GM18502 (cell line): ENCODE measurements at regions not wholly inside any gene's neighbourhood (a gene's known extent, or its start where the extent isn't known, plus 50 kb on each side); places are given as distances from the start of the nearest gene placed in this dataset.

Experiments used
- ATAC-seq: cut with Tn5 transposase; IDR thresholded peaks from one replicate; pipeline ENCODE4 v1.9.1; 2021; ENCODE audit warnings: mild to moderate bottlenecking; ENCODE audit not compliant: unreplicated experiment, poor library complexity

DNA sequence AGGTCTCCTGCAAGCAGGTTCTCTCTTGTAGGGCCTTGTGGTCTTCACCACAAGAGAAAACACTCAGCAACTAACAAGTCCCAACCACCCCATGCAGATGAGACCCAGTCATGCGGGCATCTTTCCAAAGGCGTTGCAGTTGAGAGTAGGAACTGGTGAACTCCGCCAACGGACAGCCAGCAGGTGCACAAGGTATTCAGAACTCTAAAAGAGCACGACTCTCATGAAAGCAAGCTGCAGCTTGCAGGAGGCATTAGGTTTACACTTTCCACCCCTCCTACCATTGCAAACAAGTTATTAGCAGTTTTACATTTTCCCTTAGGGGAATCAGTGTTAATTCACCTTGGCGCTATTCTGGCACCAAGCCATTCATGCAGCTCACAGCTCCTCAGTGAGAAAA is 173.4 kb upstream of the KIT start:
- ATAC-seq = no peak

DNA sequence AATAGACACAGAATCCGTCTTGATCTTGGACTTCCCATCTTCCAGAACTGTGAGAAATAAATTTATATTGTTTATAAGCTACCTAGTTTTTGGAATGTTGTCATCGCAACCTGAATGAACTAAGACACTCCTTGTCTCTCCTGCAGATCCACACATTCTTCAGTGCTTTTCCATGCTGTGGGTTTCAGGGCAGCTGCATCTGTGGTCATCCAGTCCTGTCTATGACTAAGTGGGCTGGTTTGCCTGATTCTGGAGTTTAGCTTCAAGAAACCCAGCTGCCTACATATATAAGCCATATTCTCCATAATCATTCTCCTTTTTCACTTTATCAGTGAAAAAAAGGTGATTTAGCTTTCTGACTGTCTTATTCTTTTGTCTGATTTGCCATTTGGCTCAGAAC is 170.3 kb upstream of the KIT start:
- ATAC-seq = no peak

- ATAC-seq = no peak
Observed at GRCh38 chr4:54493862-54494261, 163.9 kb upstream of the KIT start.

DNA sequence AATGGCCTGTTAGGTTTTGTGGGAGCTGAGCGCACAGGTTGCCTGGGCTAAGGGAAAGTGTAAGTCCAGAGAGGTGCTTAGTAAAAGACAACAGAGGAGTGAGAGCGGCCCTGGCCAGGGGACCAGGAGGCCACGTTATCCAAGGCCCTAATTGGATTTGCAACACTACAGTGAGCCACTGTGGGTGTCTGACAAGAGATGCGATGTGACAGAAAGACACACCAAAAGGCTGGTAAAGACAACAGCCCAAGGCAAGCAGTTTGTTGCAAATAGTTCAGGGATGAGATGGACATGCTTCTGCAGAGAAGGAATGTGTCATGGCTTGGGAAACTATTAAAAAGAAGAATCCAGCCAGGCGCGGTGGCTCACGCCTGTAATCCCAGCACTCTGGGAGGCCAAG is 162.7 kb upstream of the KIT start:
- no peak for ATAC-seq

DNA sequence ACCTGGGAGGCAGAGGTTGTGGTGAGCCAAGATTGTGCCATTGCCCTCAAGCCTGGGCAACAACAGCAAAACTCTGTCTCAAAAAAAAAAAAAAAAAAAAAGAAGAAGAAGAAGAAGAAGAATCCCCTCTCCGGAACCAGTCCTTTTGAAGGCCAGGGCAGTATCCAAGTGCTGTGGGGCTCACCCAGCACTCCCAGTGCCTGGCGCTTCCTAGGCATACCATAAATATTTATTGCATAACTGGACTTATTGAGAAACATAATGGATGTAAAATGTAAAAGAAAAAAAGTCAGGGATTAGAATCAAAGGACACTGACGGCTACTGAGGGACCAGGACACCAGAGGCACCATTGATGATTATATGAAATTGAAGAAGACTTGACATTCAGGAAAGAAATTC is 162.1 kb upstream of the KIT start:
- ATAC-seq = no peak

DNA sequence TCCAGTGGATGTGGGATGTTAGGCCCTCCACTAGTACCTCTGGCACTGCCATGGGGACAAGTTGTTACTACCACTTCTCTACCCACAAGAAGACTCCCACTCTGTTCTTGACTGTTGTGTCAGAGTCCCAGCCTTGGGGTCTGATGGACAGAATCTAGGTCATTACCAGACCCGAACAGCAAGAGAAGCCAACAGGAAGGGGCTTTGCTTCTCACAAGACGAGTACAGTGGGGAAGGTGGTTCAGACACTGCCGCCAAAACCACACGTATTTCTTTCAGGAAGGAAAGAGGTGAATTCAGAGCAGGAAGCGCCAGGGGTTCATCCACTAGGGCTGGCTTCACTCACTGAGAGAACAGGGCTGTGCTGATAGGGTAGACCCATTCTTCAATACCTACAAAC is 161.3 kb upstream of the KIT start:
- ATAC-seq = no peak

GRCh38 chr4:54497947-54498346 is 159.8 kb upstream of the KIT start:
- no peak for ATAC-seq

GRCh38 chr4:54498661-54499111 is 159.1 kb upstream of the KIT start:
- ATAC-seq = no peak

- ATAC-seq = no peak
Observed at GRCh38 chr4:54499308-54500074, 158.3 kb upstream of the KIT start.

DNA sequence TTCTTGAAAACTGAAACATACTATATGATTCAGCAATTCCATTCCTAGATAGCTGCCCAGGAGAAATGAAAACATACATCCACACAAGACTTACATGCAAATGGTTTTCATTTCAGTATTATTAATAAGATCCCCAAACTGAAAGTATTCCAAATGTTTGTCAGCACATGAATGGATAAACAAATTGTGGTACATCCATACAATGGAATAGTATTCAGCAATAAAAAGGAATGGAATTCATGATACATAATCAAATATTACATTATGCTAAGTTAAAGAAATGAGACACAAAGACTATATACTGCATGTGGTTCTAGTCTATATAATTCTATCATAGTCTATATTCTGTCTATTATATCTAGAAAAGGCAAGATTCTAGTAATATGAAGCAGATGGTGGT is 152.4 kb upstream of the KIT start:
- ATAC-seq = no peak

GRCh38 chr4:54505996-54506395 is 151.8 kb upstream of the KIT start:
- ATAC-seq = no peak

DNA sequence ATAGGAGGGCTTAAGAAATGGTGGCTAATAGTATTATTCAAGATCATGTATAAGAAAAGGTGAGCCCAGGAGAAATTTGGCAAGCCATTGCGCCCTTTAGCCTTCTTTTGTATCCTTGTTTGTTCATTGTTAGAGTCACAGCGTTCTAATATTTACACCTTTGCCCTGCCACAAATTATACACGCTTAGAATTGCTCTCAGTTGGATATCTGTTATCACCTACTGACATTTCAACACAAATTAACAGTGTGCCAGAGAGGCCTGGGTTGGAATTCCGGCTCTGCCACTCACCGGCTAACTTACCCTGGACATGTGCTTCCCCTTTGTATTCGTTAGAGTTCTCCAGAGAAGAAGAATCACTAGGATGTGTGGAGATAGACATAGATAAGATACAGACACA is 148.7 kb upstream of the KIT start:
- no peak for ATAC-seq

GRCh38 chr4:54513204-54513603 is 144.6 kb upstream of the KIT start:
- ATAC-seq = no peak

GRCh38 chr4:54513741-54514140 is 144.0 kb upstream of the KIT start:
- ATAC-seq = no peak

GRCh38 chr4:54516556-54517215 is 141.1 kb upstream of the KIT start:
- no peak for ATAC-seq

DNA sequence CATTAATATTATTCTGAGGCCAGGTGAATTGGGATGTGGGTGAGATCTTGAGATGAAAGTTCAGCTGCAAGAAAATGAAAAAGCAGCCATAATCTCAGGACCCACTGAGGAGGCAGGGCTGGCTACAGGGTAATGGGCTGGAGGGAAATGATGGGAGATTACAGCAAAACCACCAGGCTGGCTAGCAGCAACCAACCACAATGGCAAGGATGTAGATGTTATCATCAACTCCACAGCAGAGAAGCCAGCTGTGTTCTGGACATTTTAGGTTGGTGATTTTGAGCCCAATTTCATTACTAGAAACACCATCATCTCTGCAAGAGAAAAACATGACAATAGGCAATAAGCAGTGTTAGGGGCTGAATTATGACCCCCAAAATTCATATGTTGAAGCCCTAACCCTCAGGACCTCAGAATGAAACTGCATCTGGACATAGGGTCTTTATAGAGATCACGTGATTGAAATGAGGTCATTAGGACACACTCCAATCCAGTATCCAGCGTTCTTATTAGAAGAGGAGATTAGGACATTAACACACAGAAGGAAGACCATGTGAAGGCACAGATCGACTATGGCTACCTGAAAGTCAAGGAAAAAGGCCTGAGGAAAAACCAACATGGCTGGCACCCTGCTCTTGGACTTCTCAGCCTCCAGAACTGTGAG is 139.8 kb upstream of the KIT start:
- ATAC-seq = no peak

GRCh38 chr4:54525602-54526001 is 132.2 kb upstream of the KIT start:
- no peak for ATAC-seq

DNA sequence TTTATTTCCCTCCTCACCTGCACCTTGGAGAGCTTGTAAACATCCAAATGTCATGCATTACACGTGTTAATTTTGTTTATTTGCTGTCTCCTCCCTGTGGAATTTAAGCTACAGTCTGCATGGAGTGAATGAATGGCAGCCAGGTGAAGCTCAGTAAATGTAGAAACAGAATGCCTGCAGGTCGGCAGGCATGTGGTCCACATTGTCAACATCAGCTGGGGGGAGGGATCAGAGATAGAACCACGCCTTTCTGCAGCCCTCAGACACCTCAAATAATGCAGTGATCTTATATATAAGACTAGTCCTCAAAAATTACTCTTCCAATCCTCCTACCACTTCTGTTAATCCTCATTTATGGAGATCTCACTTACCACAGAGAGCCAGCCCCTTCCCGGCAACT is 131.2 kb upstream of the KIT start:
- ATAC-seq = no peak

DNA sequence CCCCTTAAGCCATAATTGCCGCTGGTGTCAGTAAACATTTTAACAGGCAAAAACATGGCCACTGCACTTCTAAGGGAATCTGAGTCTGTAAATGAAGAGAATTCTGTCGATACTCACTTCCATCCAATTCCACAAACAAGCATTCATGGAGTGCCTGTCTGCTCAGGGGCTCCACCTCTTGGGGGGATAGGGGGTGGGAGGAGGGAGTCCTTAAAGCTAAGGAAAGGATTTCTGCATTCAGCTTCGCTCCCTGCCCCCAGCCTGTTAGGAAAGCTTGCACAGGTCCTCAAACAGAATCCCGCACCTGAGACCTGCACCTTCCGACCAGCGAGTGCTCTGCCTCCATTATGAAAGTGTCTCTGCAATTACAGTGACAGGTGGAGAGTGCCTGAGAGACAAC is 130.2 kb upstream of the KIT start:
- ATAC-seq = no peak

- no peak for ATAC-seq
Observed at GRCh38 chr4:54539500-54540029, 118.2 kb upstream of the KIT start.

DNA sequence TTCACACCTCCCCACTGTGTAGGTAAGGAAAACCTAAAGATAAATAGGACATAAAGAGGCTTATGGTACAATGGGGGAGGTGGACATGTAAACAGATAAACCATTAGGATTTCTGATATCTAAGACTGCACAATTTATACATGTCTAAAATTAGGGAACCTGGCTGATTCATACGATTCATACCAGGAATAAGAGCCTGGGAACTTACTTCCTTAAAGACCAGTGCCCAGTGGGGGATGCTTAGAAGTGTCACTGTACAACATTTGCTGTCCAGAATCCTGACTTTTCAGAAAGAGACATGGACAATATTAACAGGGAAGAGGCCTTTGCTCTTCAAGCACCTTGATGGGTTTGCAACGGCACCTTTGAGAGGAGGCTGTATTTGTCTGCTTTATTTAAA is 116.8 kb upstream of the KIT start:
- no peak for ATAC-seq
